ENCODE measurements at regions not wholly inside any gene's neighbourhood (a gene's known extent, or its start where the extent isn't known, plus 50 kb on each side); places are given as distances from the start of the nearest gene placed in this dataset.

- DNase-seq (ENCODE audit: low spot score) = no peak
- H3K27ac Mint-ChIP-seq (ENCODE audit: unreplicated experiment) = no peak overlapping the region
- H3K9me3 Mint-ChIP-seq (ENCODE audit: low read depth) = peaks cover 5% of the 10 kb centered on the region
- H3K36me3 Mint-ChIP-seq (ENCODE audit: low read depth) = no peaks in the 10 kb centered on the region
- H3K4me3 Mint-ChIP-seq (ENCODE audit: unreplicated experiment) = no peak overlapping the region
- no peak for TF ChIP-seq CTCF (IDR thresholded peaks at IDR 0.05)
- H3K4me1 Mint-ChIP-seq (ENCODE audit: low read depth) = peaks cover 3% of the 10 kb centered on the region
- peaks cover 2% of the 10 kb centered on the region for H3K27me3 Mint-ChIP-seq (ENCODE audit: low read depth)
Observed at GRCh38 chr4:84091266-84091665, 407.8 kb downstream of the NKX6-1 start.

GRCh38 chr4:84089652-84090437 lies 409.2 kb downstream of the NKX6-1 start:
- no peak for DNase-seq (ENCODE audit: low spot score)
- Mint-ChIP-seq H3K4me1 (ENCODE audit: low read depth) (peaks cover 3% of the 10 kb centered on the region), H3K27me3 (ENCODE audit: low read depth) (peaks cover 2% of the 10 kb centered on the region), H3K4me3 (ENCODE audit: unreplicated experiment) (no peak overlapping the region), H3K27ac (ENCODE audit: unreplicated experiment) (no peak overlapping the region), H3K36me3 (ENCODE audit: low read depth) (no peaks in the 10 kb centered on the region), H3K9me3 (ENCODE audit: low read depth) (peaks cover 5% of the 10 kb centered on the region)
- TF ChIP-seq CTCF (IDR thresholded peaks at IDR 0.05) = no peak

GRCh38 chr4:84085986-84086385 lies 413.1 kb downstream of the NKX6-1 start:
- TF ChIP-seq CTCF (IDR thresholded peaks at IDR 0.05) = no peak
- Mint-ChIP-seq H3K4me3 (ENCODE audit: unreplicated experiment) (no peak overlapping the region), H3K27me3 (ENCODE audit: low read depth) (peaks cover 2% of the 10 kb centered on the region), H3K36me3 (ENCODE audit: low read depth) (no peaks in the 10 kb centered on the region), H3K9me3 (ENCODE audit: low read depth) (peaks cover 2% of the 10 kb centered on the region), H3K4me1 (ENCODE audit: low read depth) (no peaks in the 10 kb centered on the region), H3K27ac (ENCODE audit: unreplicated experiment) (no peak overlapping the region)
- no peak for DNase-seq (ENCODE audit: low spot score)

GRCh38 chr4:84070289-84070688 lies 428.8 kb downstream of the NKX6-1 start:
- no peak for TF ChIP-seq CTCF (IDR thresholded peaks at IDR 0.05)

GRCh38 chr4:84063619-84064018 lies 435.5 kb downstream of the NKX6-1 start:
- H3K9me3 Mint-ChIP-seq (ENCODE audit: low read depth) = no peaks in the 10 kb centered on the region
- H3K36me3 Mint-ChIP-seq (ENCODE audit: low read depth) = no peaks in the 10 kb centered on the region
- no peak overlapping the region for H3K4me3 Mint-ChIP-seq (ENCODE audit: unreplicated experiment)
- peaks cover 12% of the 10 kb centered on the region for H3K27me3 Mint-ChIP-seq (ENCODE audit: low read depth)
- no peak overlapping the region for H3K27ac Mint-ChIP-seq (ENCODE audit: unreplicated experiment)
- DNase-seq (ENCODE audit: low spot score) = no peak
- no peaks in the 10 kb centered on the region for H3K4me1 Mint-ChIP-seq (ENCODE audit: low read depth)
- TF ChIP-seq CTCF (IDR thresholded peaks at IDR 0.05) = no peak

More at GRCh38 chr4:84070289-84070688, 428.8 kb downstream of the NKX6-1 start:
- Mint-ChIP-seq H3K4me1 (ENCODE audit: low read depth) (no peaks in the 10 kb centered on the region), H3K9me3 (ENCODE audit: low read depth) (peaks cover 3% of the 10 kb centered on the region), H3K36me3 (ENCODE audit: low read depth) (no peaks in the 10 kb centered on the region), H3K27ac (ENCODE audit: unreplicated experiment) (no peak overlapping the region), H3K4me3 (ENCODE audit: unreplicated experiment) (no peak overlapping the region), H3K27me3 (ENCODE audit: low read depth) (peaks cover 17% of the 10 kb centered on the region)
- DNase-seq (ENCODE audit: low spot score) = no peak

All from chondrocyte (in vitro differentiated cells).